Hepatic stellate cell (primary cell): ENCODE measurements at regions not wholly inside any gene's neighbourhood (a gene's known extent, or its start where the extent isn't known, plus 50 kb on each side); places are given as distances from the start of the nearest gene placed in this dataset.

ENCODE experiments used
- DNase-seq: peaks from one replicate; pipeline ENCODE4 v3.0.0; 2011; ENCODE audit warnings: low spot score

- DNase-seq, result no peak
These were observed 375.0 kb upstream of the EEF2KMT start for GRCh38 chr16:5472552-5472951.

GRCh38 chr16:5468488-5468887, 370.9 kb upstream of the EEF2KMT start:
- no peak for DNase-seq

GRCh38 chr16:5467552-5467951, 370.0 kb upstream of the EEF2KMT start:
- no peak for DNase-seq

GRCh38 chr16:5466551-5466950, 369.0 kb upstream of the EEF2KMT start:
- no peak for DNase-seq

- DNase-seq, result no peak
These were observed 368.1 kb upstream of the EEF2KMT start for GRCh38 chr16:5465714-5466113.

- no peak for DNase-seq
These were observed 366.2 kb upstream of the EEF2KMT start for GRCh38 chr16:5463820-5464219.

GRCh38 chr16:5461574-5461973, 364.0 kb upstream of the EEF2KMT start:
- DNase-seq, result no peak

GRCh38 chr16:5461141-5461540, 363.5 kb upstream of the EEF2KMT start:
- no peak for DNase-seq

- no peak for DNase-seq
These were observed 363.1 kb upstream of the EEF2KMT start for GRCh38 chr16:5460701-5461100.

- no peak for DNase-seq
These were observed 362.3 kb upstream of the EEF2KMT start for GRCh38 chr16:5459863-5460262.

- DNase-seq, result no peak
These were observed 357.5 kb upstream of the EEF2KMT start for GRCh38 chr16:5455110-5455509.

GRCh38 chr16:5454349-5454748, 356.8 kb upstream of the EEF2KMT start:
- no peak for DNase-seq

GRCh38 chr16:5451641-5452040, 354.0 kb upstream of the EEF2KMT start:
- DNase-seq, result no peak

- DNase-seq, result no peak
These were observed 353.0 kb upstream of the EEF2KMT start for GRCh38 chr16:5450409-5451104.

GRCh38 chr16:5449901-5450300, 352.3 kb upstream of the EEF2KMT start:
- no peak for DNase-seq

GRCh38 chr16:5448798-5449197, 351.2 kb upstream of the EEF2KMT start:
- DNase-seq, result no peak

GRCh38 chr16:5447734-5448133, 350.1 kb upstream of the EEF2KMT start:
- DNase-seq, result no peak

GRCh38 chr16:5446623-5447240, 349.1 kb upstream of the EEF2KMT start:
- DNase-seq, result no peak

- DNase-seq, result no peak
These were observed 346.6 kb upstream of the EEF2KMT start for GRCh38 chr16:5444189-5444588.

- DNase-seq, result no peak
These were observed 345.4 kb upstream of the EEF2KMT start for GRCh38 chr16:5442986-5443385.

GRCh38 chr16:5442054-5442453, 344.5 kb upstream of the EEF2KMT start:
- no peak for DNase-seq

- DNase-seq, result no peak
These were observed 341.0 kb upstream of the EEF2KMT start for GRCh38 chr16:5438591-5438990.

GRCh38 chr16:5433587-5433986, 336.0 kb upstream of the EEF2KMT start:
- DNase-seq, result no peak

- no peak for DNase-seq
These were observed 334.6 kb upstream of the EEF2KMT start for GRCh38 chr16:5432166-5432565.
